PFSK-1 (cell line): ENCODE measurements at regions not wholly inside any gene's neighbourhood (a gene's known extent, or its start where the extent isn't known, plus 50 kb on each side); places are given as distances from the start of the nearest gene placed in this dataset.

Experiments
- POLR2AphosphoS5 ChIP-seq: IDR thresholded peaks from 2 replicates; pipeline ENCODE4 v1.6.1; 2012; ENCODE audit warnings: low read depth, mild to moderate bottlenecking, control low read depth, low read length, moderate library complexity
- TAF1 ChIP-seq: IDR thresholded peaks from 2 replicates; pipeline ENCODE4 v1.6.1; 2012; ENCODE audit warnings: low read length, control low read depth, borderline replicate concordance; ENCODE audit not compliant: insufficient read depth

- TF ChIP-seq POLR2AphosphoS5 (no peak), TAF1 (no peak)
Observed at GRCh38 chr13:47421525-47421924, 524.7 kb upstream of the HTR2A start.
